Neuronal stem cell (in vitro differentiated cells): ENCODE measurements at regions not wholly inside any gene's neighbourhood (a gene's known extent, or its start where the extent isn't known, plus 50 kb on each side); places are given as distances from the start of the nearest gene placed in this dataset.

ENCODE experiments used
- DNase-seq: peaks from one replicate; pipeline ENCODE4 v3.0.0-alpha.2; 2013; ENCODE audit warnings: low spot score
- H2AFZ ChIP-seq: one replicate; pipeline ENCODE4 v1.6.1; 2013; ENCODE audit warnings: mild to moderate bottlenecking, low read length, inconsistent platforms
- H2AK5ac ChIP-seq: 2 replicates; pipeline ENCODE4 v1.6.1; 2013; ENCODE audit warnings: low read depth, mild to moderate bottlenecking, inconsistent platforms, low read length, moderate library complexity, mixed read lengths
- H2BK120ac ChIP-seq: 2 replicates; pipeline ENCODE4 v1.6.1; 2013; ENCODE audit warnings: low read depth, mild to moderate bottlenecking, inconsistent platforms, low read length, moderate library complexity, mixed read lengths
- H2BK12ac ChIP-seq: one replicate; pipeline ENCODE4 v1.6.1; 2013; ENCODE audit warnings: low read length, inconsistent platforms
- H2BK15ac ChIP-seq: 2 replicates; pipeline ENCODE4 v1.6.1; 2013; ENCODE audit warnings: mild to moderate bottlenecking, low read length, inconsistent platforms, mixed read lengths
- H2BK5ac ChIP-seq: one replicate; pipeline ENCODE4 v1.6.1; 2013; ENCODE audit warnings: inconsistent platforms, mild to moderate bottlenecking, low read length, moderate library complexity
- H3K14ac ChIP-seq: one replicate; pipeline ENCODE4 v1.6.1; 2013; ENCODE audit warnings: low read length, inconsistent platforms
- H3K18ac ChIP-seq: 2 replicates; pipeline ENCODE4 v1.6.1; 2013; ENCODE audit warnings: low read length, inconsistent platforms
- H3K23ac ChIP-seq: 2 replicates; pipeline ENCODE4 v1.6.1; 2013; ENCODE audit warnings: low read depth, mild to moderate bottlenecking, mixed read lengths, low read length, inconsistent platforms; ENCODE audit not compliant: poor library complexity
- H3K27ac ChIP-seq: replicated peaks from 3 replicates; pipeline ENCODE4 v1.5.1; 2013; ENCODE audit warnings: low read length, inconsistent platforms
- H3K27me3 ChIP-seq, 3 experiments: 2 replicates each; pipeline ENCODE4 v1.6.1; 2013; ENCODE audit warnings: low read length in 3 of 3, mild to moderate bottlenecking in 2 of 3, inconsistent platforms in 1 of 3, low read depth in 1 of 3, mixed read lengths in 1 of 3, moderate library complexity in 1 of 3; ENCODE audit not compliant: control insufficient read depth in 3 of 3, insufficient read depth in 3 of 3
- H3K36me3 ChIP-seq, 2 donors: replicated peaks in 1 of 2; 2 replicates each; pipeline ENCODE4 v1.6.1; 2013; ENCODE audit warnings: low read length in 2 of 2; ENCODE audit not compliant: control insufficient read depth in 2 of 2, insufficient read depth in 2 of 2
- H3K4ac ChIP-seq: 2 replicates; pipeline ENCODE4 v1.6.1; 2013; ENCODE audit warnings: inconsistent platforms, mild to moderate bottlenecking, low read length, moderate library complexity
- H3K4me1 ChIP-seq, 2 donors: 1 replicate in 1 of 2; 2 replicates in 1 of 2; pipeline ENCODE4 v1.6.1; 2013; ENCODE audit warnings: low read length in 2 of 2, low read depth in 1 of 2; ENCODE audit not compliant: control insufficient read depth in 2 of 2, insufficient read depth in 1 of 2
- H3K4me2 ChIP-seq: one replicate; pipeline ENCODE4 v1.6.1; 2013; ENCODE audit warnings: mild to moderate bottlenecking, low read length, inconsistent platforms; ENCODE audit not compliant: insufficient read depth, poor library complexity, severe bottlenecking
- H3K4me3 ChIP-seq, 2 donors: 2 replicates each; pipeline ENCODE4 v1.5.1; 2013; ENCODE audit warnings: low read length in 2 of 2, mild to moderate bottlenecking in 2 of 2, inconsistent platforms in 1 of 2, moderate library complexity in 1 of 2
- H3K79me1 ChIP-seq: one replicate; pipeline ENCODE4 v1.6.1; 2013; ENCODE audit warnings: low read depth, mild to moderate bottlenecking, inconsistent platforms, low read length, moderate library complexity
- H3K9ac ChIP-seq: one replicate; pipeline ENCODE4 v1.6.1; 2013; ENCODE audit warnings: mild to moderate bottlenecking, low read depth, low read length, inconsistent platforms; ENCODE audit not compliant: poor library complexity
- H3K9me3 ChIP-seq, 2 donors: replicated peaks in 1 of 2; 2 replicates each; pipeline versions ENCODE3 to v1.6.1; 2013; ENCODE audit warnings: low read length in 2 of 2, mild to moderate bottlenecking in 2 of 2, inconsistent platforms in 1 of 2, low read depth in 1 of 2, mixed read lengths in 1 of 2, moderate library complexity in 1 of 2; ENCODE audit not compliant: control insufficient read depth in 2 of 2, insufficient read depth in 1 of 2
- H4K8ac ChIP-seq: one replicate; pipeline ENCODE4 v1.6.1; 2013; ENCODE audit warnings: low read depth, mild to moderate bottlenecking, inconsistent platforms, low read length, moderate library complexity
- H4K91ac ChIP-seq: one replicate; pipeline ENCODE4 v1.6.1; 2013; ENCODE audit warnings: low read length, low read depth, mild to moderate bottlenecking, inconsistent platforms; ENCODE audit not compliant: poor library complexity
- WGBS, 2 donors: extraction: QIAGEN DNeasy Blood & Tissue Kit; methylation state at CpG; one replicate each; pipeline ENCODE4 v1.1.7; 2013; ENCODE audit warnings: missing lambda C conversion rate in 2 of 2, mixed read lengths in 1 of 2; ENCODE audit not compliant: insufficient read length in 2 of 2, insufficient replicate concordance in 1 of 2; ENCODE audit errors: extremely low coverage in 2 of 2; 5-methylcytosine and 5-hydroxymethylcytosine counted together

GRCh38 chr7:41039981-41040380 is 662.9 kb downstream of the INHBA start:
- no peak overlapping the region for H2BK120ac ChIP-seq
- H3K79me1 ChIP-seq = no peaks in the 10 kb centered on the region
- H3K4ac ChIP-seq = no peak overlapping the region
- H3K36me3 ChIP-seq = no peaks in the 10 kb centered on the region
- WGBS, 2 donors = no CpG with 5 or more reads among the region's 3 CpGs
- H2AK5ac ChIP-seq = no peak overlapping the region
- no peak overlapping the region for H4K91ac ChIP-seq
- no peak overlapping the region for H3K18ac ChIP-seq
- H3K23ac ChIP-seq = no peak overlapping the region
- H3K14ac ChIP-seq = no peak overlapping the region
- peaks cover 2 to 14% of the 10 kb centered on the region in 2 donors for H3K9me3 ChIP-seq
- no peak overlapping the region for H3K27ac ChIP-seq
- no peak for DNase-seq
- H3K4me2 ChIP-seq = no peak overlapping the region
- H2BK12ac ChIP-seq = no peak overlapping the region
- H2BK15ac ChIP-seq = no peak overlapping the region
- H3K27me3 ChIP-seq = no peaks in the 10 kb centered on the region
- H3K9ac ChIP-seq = no peak overlapping the region
- H3K4me1 ChIP-seq = peaks cover 6 to 10% of the 10 kb centered on the region in 2 donors
- no peak overlapping the region for H3K4me3 ChIP-seq
- no peak overlapping the region for H4K8ac ChIP-seq
- H2AFZ ChIP-seq = no peak overlapping the region
- H2BK5ac ChIP-seq = no peak overlapping the region

GRCh38 chr7:41039386-41039953 is 663.4 kb downstream of the INHBA start:
- Histone ChIP-seq H3K36me3 (no peaks in the 10 kb centered on the region), H3K9ac (no peak overlapping the region), H4K8ac (no peak overlapping the region), H2BK15ac (no peak overlapping the region), H3K4me2 (no peak overlapping the region), H2BK12ac (no peak overlapping the region), H3K18ac (no peak overlapping the region), H2BK5ac (no peak overlapping the region), H3K14ac (no peak overlapping the region), H3K23ac (no peak overlapping the region), H3K9me3 (peaks cover 2 to 14% of the 10 kb centered on the region in 2 donors), H4K91ac (no peak overlapping the region), H3K4me3 (no peak overlapping the region), H3K79me1 (no peaks in the 10 kb centered on the region), H3K27me3 (no peaks in the 10 kb centered on the region), H3K27ac (no peak overlapping the region), H2AK5ac (no peak overlapping the region), H3K4me1 (peaks cover 6 to 11% of the 10 kb centered on the region in 2 donors), H2AFZ (no peak overlapping the region), H3K4ac (no peak overlapping the region), H2BK120ac (no peak overlapping the region)
- DNase-seq = no peak
- no CpG with 5 or more reads among the region's 4 CpGs for WGBS, 2 donors

- Histone ChIP-seq H3K4me1 (peaks cover 6 to 11% of the 10 kb centered on the region in 2 donors), H3K27ac (no peak overlapping the region), H3K79me1 (no peaks in the 10 kb centered on the region)
These were observed 664.7 kb downstream of the INHBA start for GRCh38 chr7:41038211-41038610.

GRCh38 chr7:41037691-41038090 is 665.2 kb downstream of the INHBA start:
- Histone ChIP-seq H3K9ac (no peak overlapping the region), H4K8ac (no peak overlapping the region), H3K4me1 (peaks cover 6 to 11% of the 10 kb centered on the region in 2 donors), H2AK5ac (no peak overlapping the region), H3K14ac (no peak overlapping the region), H2BK15ac (no peak overlapping the region), H3K27me3 (no peaks in the 10 kb centered on the region), H3K27ac (no peak overlapping the region), H3K4me2 (no peak overlapping the region), H3K36me3 (no peaks in the 10 kb centered on the region), H2BK120ac (no peak overlapping the region), H3K18ac (no peak overlapping the region), H4K91ac (no peak overlapping the region), H3K23ac (no peak overlapping the region), H3K79me1 (no peaks in the 10 kb centered on the region), H2AFZ (no peak overlapping the region), H3K4me3 (no peak overlapping the region), H2BK12ac (no peak overlapping the region), H3K9me3 (peaks cover 2% of the 10 kb centered on the region in 2 donors), H3K4ac (no peak overlapping the region), H2BK5ac (no peak overlapping the region)
- no CpG with 5 or more reads among the region's 5 CpGs for WGBS, 2 donors
- DNase-seq = no peak

More at GRCh38 chr7:41038211-41038610, 664.7 kb downstream of the INHBA start:
- Histone ChIP-seq H3K4me2 (no peak overlapping the region), H3K23ac (no peak overlapping the region), H4K8ac (no peak overlapping the region), H3K14ac (no peak overlapping the region), H2BK12ac (no peak overlapping the region), H3K36me3 (no peaks in the 10 kb centered on the region), H3K4me3 (no peak overlapping the region), H2AK5ac (no peak overlapping the region), H3K27me3 (no peaks in the 10 kb centered on the region), H2AFZ (no peak overlapping the region), H4K91ac (no peak overlapping the region), H2BK5ac (no peak overlapping the region), H3K18ac (no peak overlapping the region), H2BK15ac (no peak overlapping the region), H3K9me3 (peaks cover 2 to 7% of the 10 kb centered on the region in 2 donors), H2BK120ac (no peak overlapping the region), H3K9ac (no peak overlapping the region), H3K4ac (no peak overlapping the region)
- no peak for DNase-seq
- no CpG with 5 or more reads among the region's 5 CpGs for WGBS, 2 donors
